ENCODE measurements at regions not wholly inside any gene's neighbourhood (a gene's known extent, or its start where the extent isn't known, plus 50 kb on each side); places are given as distances from the start of the nearest gene placed in this dataset.

DNA sequence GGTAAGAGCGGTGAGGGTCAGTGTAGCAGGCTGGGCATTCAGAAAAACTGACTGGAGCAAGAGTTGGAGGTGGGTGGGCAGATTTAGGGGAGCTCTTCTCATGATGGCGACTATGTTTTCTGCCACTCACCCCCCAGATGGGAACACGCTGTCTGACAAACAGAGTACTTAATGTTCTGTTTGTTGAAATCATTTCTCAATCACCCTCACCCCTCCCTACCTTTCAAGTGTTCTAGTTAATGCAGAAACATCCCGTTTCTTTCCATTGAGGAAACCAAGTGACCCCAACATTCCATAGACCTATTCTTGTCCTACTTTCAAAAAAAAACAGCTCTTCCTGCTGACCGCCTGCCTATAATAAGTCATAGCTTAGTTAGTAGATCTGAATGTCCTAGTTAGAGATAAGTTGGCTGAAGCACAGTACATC is 132.5 kb upstream of the NEDD9 start:
- TF ChIP-seq CTCF (IDR thresholded peaks at IDR 0.05; ENCODE audit: insufficient read depth, low read length, poor library complexity, severe bottlenecking) = no peak
- Histone ChIP-seq H3K36me3 (ENCODE audit: control insufficient read depth, insufficient read depth, low read length) (no peaks in the 10 kb centered on the region), H3K27me3 (ENCODE audit: control insufficient read depth, insufficient read depth, low read length) (no peaks in the 10 kb centered on the region), H3K4me3 (ENCODE audit: low read depth, low read length) (no peak overlapping the region)
- no peak for DNase-seq (ENCODE audit: low read depth)

- no peak for TF ChIP-seq CTCF (IDR thresholded peaks at IDR 0.05; ENCODE audit: insufficient read depth, low read length, poor library complexity, severe bottlenecking)
- no peak for DNase-seq (ENCODE audit: low read depth)
- H3K36me3 ChIP-seq (ENCODE audit: control insufficient read depth, insufficient read depth, low read length) = no peaks in the 10 kb centered on the region
- no peak overlapping the region for H3K4me3 ChIP-seq (ENCODE audit: low read depth, low read length)
- no peaks in the 10 kb centered on the region for H3K27me3 ChIP-seq (ENCODE audit: control insufficient read depth, insufficient read depth, low read length)
Measured at GRCh38 chr6:11363881-11364576, 131.6 kb upstream of the NEDD9 start.

- no peaks in the 10 kb centered on the region for H3K36me3 ChIP-seq (ENCODE audit: control insufficient read depth, insufficient read depth, low read length)
- no peak for DNase-seq (ENCODE audit: low read depth)
- H3K27me3 ChIP-seq (ENCODE audit: control insufficient read depth, insufficient read depth, low read length) = no peaks in the 10 kb centered on the region
- TF ChIP-seq CTCF (IDR thresholded peaks at IDR 0.05; ENCODE audit: insufficient read depth, low read length, poor library complexity, severe bottlenecking) = no peak
- H3K4me3 ChIP-seq (ENCODE audit: low read depth, low read length) = no peak overlapping the region
Measured at GRCh38 chr6:11362564-11362963, 130.1 kb upstream of the NEDD9 start.

GRCh38 chr6:11358904-11359830 is 126.7 kb upstream of the NEDD9 start:
- H3K4me3 ChIP-seq (ENCODE audit: low read depth, low read length) = no peak overlapping the region
- no peak for DNase-seq (ENCODE audit: low read depth)
- TF ChIP-seq CTCF (IDR thresholded peaks at IDR 0.05; ENCODE audit: insufficient read depth, low read length, poor library complexity, severe bottlenecking) = no peak
- no peaks in the 10 kb centered on the region for H3K36me3 ChIP-seq (ENCODE audit: control insufficient read depth, insufficient read depth, low read length)
- no peaks in the 10 kb centered on the region for H3K27me3 ChIP-seq (ENCODE audit: control insufficient read depth, insufficient read depth, low read length)

DNA sequence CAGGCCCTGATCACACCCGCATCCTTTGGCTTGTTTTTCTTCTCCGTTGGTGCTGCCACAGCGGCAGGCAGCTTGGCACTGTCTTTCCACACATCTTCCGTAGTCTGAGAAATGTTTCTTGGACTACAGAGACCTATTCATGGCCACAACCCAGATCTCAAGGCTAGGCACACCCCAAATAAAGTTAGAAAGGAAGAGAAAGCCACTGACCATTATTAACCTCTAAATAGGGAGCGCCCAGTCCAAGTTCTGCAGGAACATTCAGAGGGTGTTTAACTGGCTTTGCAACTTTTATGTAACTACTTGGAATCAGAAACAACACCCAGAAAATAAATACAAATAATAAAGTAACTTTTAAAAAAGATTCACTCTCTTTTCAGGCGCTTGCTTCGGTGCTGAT is 124.8 kb upstream of the NEDD9 start:
- Histone ChIP-seq H3K4me3 (ENCODE audit: low read depth, low read length) (no peak overlapping the region), H3K27me3 (ENCODE audit: control insufficient read depth, insufficient read depth, low read length) (no peaks in the 10 kb centered on the region), H3K36me3 (ENCODE audit: control insufficient read depth, insufficient read depth, low read length) (no peaks in the 10 kb centered on the region)
- no peak for DNase-seq (ENCODE audit: low read depth)
- TF ChIP-seq CTCF (IDR thresholded peaks at IDR 0.05; ENCODE audit: insufficient read depth, low read length, poor library complexity, severe bottlenecking) = no peak
